Activated CD4-positive, alpha-beta T cell treated with anti-CD3 and anti-CD28 coated beads, Interleukin-2, amount 10 ng/mL, durations not matched to agents 24 days and 14 days (primary cell): ENCODE measurements at regions not wholly inside any gene's neighbourhood (a gene's known extent, or its start where the extent isn't known, plus 50 kb on each side); places are given as distances from the start of the nearest gene placed in this dataset.

Experiments
- DNase-seq: peaks from one replicate; pipeline ENCODE4 v3.0.0; 2022
- H3K27ac Mint-ChIP-seq: one replicate; pipeline ENCODE4 v1.8.0; 2022; ENCODE audit warnings: mild to moderate bottlenecking, mixed read lengths
- H3K27me3 Mint-ChIP-seq: one replicate; pipeline ENCODE4 v1.8.0; 2022; ENCODE audit warnings: mixed read lengths
- H3K36me3 Mint-ChIP-seq: one replicate; pipeline ENCODE4 v1.8.0; 2022; ENCODE audit warnings: low read depth, mild to moderate bottlenecking, mixed read lengths
- H3K4me1 Mint-ChIP-seq: one replicate; pipeline ENCODE4 v1.8.0; 2021; ENCODE audit warnings: mixed read lengths
- H3K4me3 Mint-ChIP-seq: one replicate; pipeline ENCODE4 v1.8.0; 2022; ENCODE audit warnings: mild to moderate bottlenecking, moderate library complexity, mixed read lengths
- H3K9me3 Mint-ChIP-seq: one replicate; pipeline ENCODE4 v1.8.0; 2021; ENCODE audit warnings: mixed read lengths
- intact Hi-C: fragments of 100-400 bp; cut with micrococcal nuclease; formaldehyde crosslinking; loops from one replicate; pipeline ENCODE4 v1.15.1; 2023

GRCh38 chr6:48178700-48179099 lies 67.7 kb upstream of the PTCHD4 start:
- Mint-ChIP-seq H3K27me3 (no peaks in the 10 kb centered on the region), H3K4me1 (no peaks in the 10 kb centered on the region), H3K9me3 (no peaks in the 10 kb centered on the region), H3K36me3 (no peaks in the 10 kb centered on the region), H3K27ac (no peak overlapping the region), H3K4me3 (no peak overlapping the region)
- intact Hi-C loops = no loop called here
- DNase-seq = no peak

GRCh38 chr6:48177786-48178185 lies 66.8 kb upstream of the PTCHD4 start:
- Mint-ChIP-seq H3K9me3 (no peaks in the 10 kb centered on the region), H3K36me3 (no peaks in the 10 kb centered on the region), H3K27ac (no peak overlapping the region), H3K4me3 (no peak overlapping the region), H3K4me1 (no peaks in the 10 kb centered on the region), H3K27me3 (no peaks in the 10 kb centered on the region)
- DNase-seq = no peak
- intact Hi-C loops = no loop called here

- H3K36me3 Mint-ChIP-seq = no peaks in the 10 kb centered on the region
- no peak overlapping the region for H3K4me3 Mint-ChIP-seq
Observed at GRCh38 chr6:48176645-48177308, 65.8 kb upstream of the PTCHD4 start.

GRCh38 chr6:48169635-48170034 lies 58.6 kb upstream of the PTCHD4 start:
- no peak for DNase-seq
- H3K4me3 Mint-ChIP-seq = no peak overlapping the region
- no peaks in the 10 kb centered on the region for H3K9me3 Mint-ChIP-seq
- no peaks in the 10 kb centered on the region for H3K4me1 Mint-ChIP-seq
- no peaks in the 10 kb centered on the region for H3K27me3 Mint-ChIP-seq
- no peak overlapping the region for H3K27ac Mint-ChIP-seq
- H3K36me3 Mint-ChIP-seq = no peaks in the 10 kb centered on the region
- intact Hi-C loops = no loop called here

More at GRCh38 chr6:48176645-48177308, 65.8 kb upstream of the PTCHD4 start:
- Mint-ChIP-seq H3K27ac (no peak overlapping the region), H3K9me3 (no peaks in the 10 kb centered on the region), H3K4me1 (no peaks in the 10 kb centered on the region), H3K27me3 (no peaks in the 10 kb centered on the region)
- no peak for DNase-seq
- intact Hi-C loops = no loop called here
